Activated T-helper 1 cell treated with anti-CD3 and anti-CD28 coated beads, Interleukin-12 subunit alpha, Interleukin-12 subunit beta, Interleukin-2, Interleukin-4 antibody, amounts not matched to agents 30 ng/mL and 10 ng/mL and 1 ng/mL, durations not matched to agents 14 hours and 24 hours and 36 hours (primary cell): ENCODE measurements at regions not wholly inside any gene's neighbourhood (a gene's known extent, or its start where the extent isn't known, plus 50 kb on each side); places are given as distances from the start of the nearest gene placed in this dataset.
"Not testable (repeated sequence)": the region's sequence is repeated elsewhere in the genome, so short reads cannot be mapped to it uniquely, and the experiment has no call there.

Source experiments
- DNase-seq: peaks from one replicate; pipeline ENCODE4 v3.0.0; 2021; ENCODE audit warnings: low spot score
- H3K27ac Mint-ChIP-seq: one replicate; pipeline ENCODE4 v1.8.0; 2021; ENCODE audit warnings: mild to moderate bottlenecking, mixed read lengths
- H3K27me3 Mint-ChIP-seq: one replicate; pipeline ENCODE4 v1.8.0; 2022; ENCODE audit warnings: mild to moderate bottlenecking, moderate library complexity, mixed read lengths; ENCODE audit not compliant: insufficient read depth
- H3K36me3 Mint-ChIP-seq: one replicate; pipeline ENCODE4 v1.8.0; 2021; ENCODE audit warnings: low read depth, mixed read lengths
- H3K4me1 Mint-ChIP-seq: one replicate; pipeline ENCODE4 v1.8.0; 2021; ENCODE audit warnings: low read depth, mixed read lengths
- H3K4me3 Mint-ChIP-seq: one replicate; pipeline ENCODE4 v1.8.0; 2021; ENCODE audit warnings: mild to moderate bottlenecking, moderate library complexity, mixed read lengths
- H3K9me3 Mint-ChIP-seq: one replicate; pipeline ENCODE4 v1.8.0; 2021; ENCODE audit warnings: mixed read lengths
- intact Hi-C: fragments of 100-400 bp; cut with micrococcal nuclease; formaldehyde crosslinking; loops from one replicate; pipeline ENCODE4 v1.15.1; 2024

GRCh38 chr2:37766106-37766505 lies 94.7 kb upstream of the CDC42EP3 start:
- peaks cover 4% of the 10 kb centered on the region for H3K27me3 Mint-ChIP-seq
- H3K4me3 Mint-ChIP-seq: no peak overlapping the region
- peaks cover 5% of the 10 kb centered on the region for H3K9me3 Mint-ChIP-seq
- no peak for DNase-seq
- no peaks in the 10 kb centered on the region for H3K36me3 Mint-ChIP-seq
- intact Hi-C loops: no loop called here
- H3K27ac Mint-ChIP-seq: no peak overlapping the region
- H3K4me1 Mint-ChIP-seq: no peaks in the 10 kb centered on the region

DNA sequence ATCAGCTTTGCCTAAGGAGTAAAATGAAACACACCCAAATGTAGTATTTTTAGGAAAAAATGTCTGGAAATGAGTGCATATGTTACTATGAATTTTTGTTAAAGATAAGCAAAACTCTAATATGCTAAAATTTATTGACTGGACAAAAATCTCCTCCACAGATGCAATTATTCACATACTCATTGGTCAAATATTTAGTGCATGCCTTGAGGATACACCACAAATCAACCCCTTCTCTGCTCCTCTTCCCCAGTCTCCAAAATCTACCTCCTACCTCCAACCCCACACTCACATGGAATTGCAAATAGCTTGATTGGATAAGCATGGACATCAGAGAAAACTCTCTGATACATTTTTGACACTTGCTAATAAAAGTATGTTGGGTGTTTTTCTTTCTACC lies 95.6 kb upstream of the CDC42EP3 start:
- Mint-ChIP-seq H3K27ac (no peak overlapping the region), H3K4me3 (no peak overlapping the region), H3K9me3 (peaks cover 5% of the 10 kb centered on the region), H3K4me1 (no peaks in the 10 kb centered on the region), H3K36me3 (no peaks in the 10 kb centered on the region), H3K27me3 (peaks cover 2% of the 10 kb centered on the region)
- DNase-seq: no peak
- intact Hi-C loops: no loop called here

DNA sequence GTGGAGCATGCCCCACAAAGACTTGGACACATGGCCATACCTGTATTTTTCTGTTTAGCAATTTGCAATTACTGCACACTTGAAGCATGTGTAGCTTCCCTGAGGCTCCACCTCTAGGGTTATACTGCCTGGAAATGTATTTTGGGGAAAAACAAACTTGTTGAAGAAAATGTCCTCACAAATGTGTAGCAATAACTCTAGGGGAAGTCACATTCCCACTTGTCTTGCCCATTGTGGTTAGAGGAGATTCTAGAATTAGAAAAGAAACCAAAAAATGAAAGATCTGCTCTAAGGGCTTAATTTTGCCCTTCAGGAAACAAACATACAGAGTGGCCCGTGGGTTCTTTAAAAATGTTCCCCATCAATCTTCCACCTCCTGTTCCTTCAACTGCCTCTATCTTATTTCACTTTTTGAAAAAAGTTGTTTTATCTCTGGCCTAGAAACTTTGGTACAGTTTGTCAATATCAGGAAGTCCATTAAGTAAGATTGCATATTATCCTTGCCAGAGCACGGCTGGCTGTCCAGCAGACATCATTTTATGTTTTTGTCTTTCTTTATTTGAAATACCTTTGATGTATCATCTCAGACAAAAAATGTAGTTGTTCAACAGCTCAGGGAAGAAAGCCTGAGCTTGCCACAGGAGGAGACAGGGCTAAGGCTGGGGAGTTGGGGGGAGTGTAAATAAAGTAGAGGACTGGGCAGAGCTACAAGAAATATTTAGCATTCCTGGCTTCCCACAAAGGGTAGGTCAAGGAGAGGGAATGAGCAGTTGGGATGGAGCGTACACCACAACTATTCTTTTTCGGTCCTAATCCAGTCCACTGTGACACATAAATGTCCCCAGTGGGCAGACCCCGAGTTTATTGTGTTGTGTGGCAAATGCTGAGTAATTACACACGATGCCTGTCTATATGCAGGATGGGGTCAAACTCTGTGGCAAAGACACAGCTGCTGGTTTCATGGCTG lies 96.8 kb upstream of the CDC42EP3 start:
- intact Hi-C loops: no loop called here
- H3K27me3 Mint-ChIP-seq: peaks cover 2% of the 10 kb centered on the region
- no peaks in the 10 kb centered on the region for H3K4me1 Mint-ChIP-seq
- no peak overlapping the region for H3K4me3 Mint-ChIP-seq
- H3K9me3 Mint-ChIP-seq: peaks cover 5% of the 10 kb centered on the region
- H3K27ac Mint-ChIP-seq: no peak overlapping the region
- H3K36me3 Mint-ChIP-seq: no peaks in the 10 kb centered on the region
- no peak for DNase-seq

DNA sequence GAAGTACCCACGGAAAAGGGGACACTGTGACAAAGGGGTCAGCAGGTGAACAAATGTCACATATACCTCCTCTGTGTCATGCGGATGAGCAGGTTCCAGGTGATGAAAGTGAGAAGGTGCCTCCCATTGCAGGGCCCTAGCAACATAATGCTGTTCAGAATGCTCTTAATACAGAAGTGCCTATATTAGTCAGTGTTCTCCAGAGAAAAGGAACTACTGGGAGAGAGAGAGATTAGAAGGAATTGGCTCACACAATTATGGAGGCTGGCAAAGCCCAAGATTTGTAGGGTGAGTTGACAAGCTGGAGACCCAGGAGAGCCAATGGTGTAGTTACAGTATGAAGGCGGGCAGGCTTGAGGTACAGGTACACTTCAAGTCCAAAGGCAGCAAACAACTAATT lies 98.1 kb upstream of the CDC42EP3 start:
- no peak for DNase-seq
- intact Hi-C loops: no loop called here
- Mint-ChIP-seq H3K9me3 (peaks cover 5% of the 10 kb centered on the region), H3K4me1 (no peaks in the 10 kb centered on the region), H3K27me3 (peaks cover 2% of the 10 kb centered on the region), H3K4me3 (no peak overlapping the region), H3K27ac (no peak overlapping the region), H3K36me3 (no peaks in the 10 kb centered on the region)

DNA sequence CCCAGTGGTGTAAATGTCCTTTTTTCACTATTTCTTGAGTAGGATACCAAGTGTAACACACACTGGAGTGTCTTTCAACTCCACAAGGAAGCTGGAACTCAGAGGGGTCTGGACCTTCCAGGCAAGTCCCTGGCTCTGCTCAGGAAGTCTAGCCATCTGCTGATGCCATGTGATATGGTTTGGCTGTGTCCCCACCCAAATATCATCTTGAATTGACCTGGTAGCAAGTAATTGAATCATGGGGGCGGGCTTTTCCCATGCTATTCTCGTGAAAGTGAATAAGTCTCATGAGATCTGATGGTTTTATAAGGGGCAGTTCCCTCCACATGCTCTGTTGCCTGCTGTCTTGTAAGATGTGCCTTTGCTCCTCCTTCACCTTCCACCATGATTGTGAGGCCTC lies 99.4 kb upstream of the CDC42EP3 start:
- Mint-ChIP-seq H3K27ac (no peak overlapping the region), H3K4me3 (no peak overlapping the region), H3K4me1 (no peaks in the 10 kb centered on the region), H3K9me3 (peaks cover 5% of the 10 kb centered on the region), H3K27me3 (peaks cover 4% of the 10 kb centered on the region), H3K36me3 (no peaks in the 10 kb centered on the region)
- DNase-seq: no peak
- intact Hi-C loops: no loop called here

DNA sequence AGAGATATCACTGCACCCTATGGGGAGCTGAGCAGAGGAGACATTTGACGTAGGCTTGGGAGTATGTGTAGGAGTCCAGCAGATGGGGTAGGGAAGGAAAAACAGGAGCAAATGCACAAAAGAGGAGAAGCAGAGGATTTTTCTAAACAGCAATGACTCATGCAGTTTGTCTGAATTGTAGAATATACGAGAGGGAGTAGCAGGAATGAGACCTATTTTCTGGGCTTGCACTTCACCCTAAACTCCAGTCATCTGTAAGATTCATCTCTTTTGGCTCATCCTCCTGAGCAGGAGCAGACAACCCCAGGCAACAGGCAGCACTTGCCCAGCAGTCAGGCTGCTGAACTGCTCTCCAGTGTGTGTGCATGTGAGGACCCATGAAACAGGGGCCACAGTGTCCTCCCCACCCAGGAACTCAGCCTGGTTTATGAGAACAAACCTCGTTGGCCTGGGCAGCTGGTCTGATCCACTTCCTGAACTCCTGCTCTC lies 100.2 kb upstream of the CDC42EP3 start:
- Mint-ChIP-seq H3K27ac (no peak overlapping the region), H3K4me3 (no peak overlapping the region), H3K36me3 (no peaks in the 10 kb centered on the region), H3K9me3 (peaks cover 5% of the 10 kb centered on the region), H3K4me1 (no peaks in the 10 kb centered on the region), H3K27me3 (peaks cover 8% of the 10 kb centered on the region)
- intact Hi-C loops: no loop called here
- DNase-seq: no peak

DNA sequence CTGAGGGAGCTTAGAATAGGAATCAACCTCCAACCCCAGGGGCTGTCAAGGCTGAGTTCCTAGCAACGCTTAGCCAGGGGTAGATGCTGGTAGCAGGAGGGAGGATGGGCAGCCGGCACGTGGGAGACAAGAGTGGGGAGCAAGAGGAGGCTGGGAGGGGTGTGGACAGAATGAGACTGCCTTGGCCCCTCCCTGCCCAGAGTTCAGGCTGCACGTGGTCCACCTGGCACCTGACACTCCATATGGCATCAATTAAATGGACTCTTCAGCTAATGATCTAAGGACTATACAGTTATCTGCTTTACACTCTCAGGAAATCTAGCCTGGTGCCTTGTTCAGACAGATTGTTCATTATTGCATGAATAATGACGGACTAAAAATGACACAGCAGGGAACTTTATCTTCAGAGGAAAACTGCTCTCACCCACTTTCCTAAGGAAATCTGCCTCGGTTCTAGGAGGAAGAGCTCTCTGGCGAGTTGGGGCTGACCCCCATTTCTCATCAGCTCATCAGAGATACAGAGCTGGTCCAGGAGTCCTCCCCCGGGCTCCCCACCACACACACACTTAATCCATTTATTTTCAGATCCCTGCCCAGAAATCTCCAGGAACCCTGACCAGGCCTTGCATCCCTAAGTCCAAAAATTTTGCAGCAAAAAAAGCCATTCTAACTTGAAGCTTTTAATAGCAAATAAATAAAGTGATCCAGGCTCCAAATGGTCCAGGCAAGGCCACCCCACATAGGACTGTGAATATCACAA lies 102.1 kb upstream of the CDC42EP3 start:
- Mint-ChIP-seq H3K27ac (no peak overlapping the region), H3K4me1 (no peaks in the 10 kb centered on the region), H3K27me3 (peaks cover 6% of the 10 kb centered on the region), H3K9me3 (peaks cover 5% of the 10 kb centered on the region), H3K36me3 (no peaks in the 10 kb centered on the region), H3K4me3 (no peak overlapping the region)
- no peak for DNase-seq
- intact Hi-C loops: no loop called here

- H3K4me1 Mint-ChIP-seq, H3K9me3 Mint-ChIP-seq, H3K4me3 Mint-ChIP-seq, H3K36me3 Mint-ChIP-seq, H3K27ac Mint-ChIP-seq, DNase-seq, H3K27me3 Mint-ChIP-seq, intact Hi-C loops: not testable (repeated sequence)
Measured at GRCh38 chr2:37774171-37774944, 102.9 kb upstream of the CDC42EP3 start.

GRCh38 chr2:37774976-37775907 lies 103.8 kb upstream of the CDC42EP3 start:
- H3K36me3 Mint-ChIP-seq: no peaks in the 10 kb centered on the region
- no peaks in the 10 kb centered on the region for H3K4me1 Mint-ChIP-seq
- no peak for DNase-seq
- intact Hi-C loops: no loop called here
- H3K27ac Mint-ChIP-seq: no peak overlapping the region
- H3K9me3 Mint-ChIP-seq: no peaks in the 10 kb centered on the region
- no peak overlapping the region for H3K4me3 Mint-ChIP-seq
- peaks cover 6% of the 10 kb centered on the region for H3K27me3 Mint-ChIP-seq

DNA sequence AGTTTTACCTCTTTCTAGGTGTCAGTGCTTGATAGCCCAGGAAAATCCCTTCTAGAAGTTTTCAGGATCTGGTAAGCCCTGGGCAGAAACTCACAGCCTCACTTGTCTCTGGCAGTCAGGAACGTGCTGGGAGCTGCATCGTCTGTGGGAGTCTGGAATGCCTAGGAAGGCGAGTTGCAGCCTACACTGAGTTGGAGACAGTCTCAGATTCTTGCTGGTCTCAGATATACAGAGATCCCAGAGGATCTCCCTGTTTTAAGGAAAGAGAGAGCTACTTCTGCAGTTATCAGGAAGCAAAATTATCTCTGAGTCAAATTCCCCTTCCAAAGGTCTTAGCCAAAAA lies 104.4 kb upstream of the CDC42EP3 start:
- no peaks in the 10 kb centered on the region for H3K36me3 Mint-ChIP-seq
- H3K4me1 Mint-ChIP-seq: no peaks in the 10 kb centered on the region
- H3K27ac Mint-ChIP-seq: no peak overlapping the region
- H3K27me3 Mint-ChIP-seq: peaks cover 6% of the 10 kb centered on the region
- no peaks in the 10 kb centered on the region for H3K9me3 Mint-ChIP-seq
- no peak for DNase-seq
- intact Hi-C loops: no loop called here
- H3K4me3 Mint-ChIP-seq: no peak overlapping the region

DNA sequence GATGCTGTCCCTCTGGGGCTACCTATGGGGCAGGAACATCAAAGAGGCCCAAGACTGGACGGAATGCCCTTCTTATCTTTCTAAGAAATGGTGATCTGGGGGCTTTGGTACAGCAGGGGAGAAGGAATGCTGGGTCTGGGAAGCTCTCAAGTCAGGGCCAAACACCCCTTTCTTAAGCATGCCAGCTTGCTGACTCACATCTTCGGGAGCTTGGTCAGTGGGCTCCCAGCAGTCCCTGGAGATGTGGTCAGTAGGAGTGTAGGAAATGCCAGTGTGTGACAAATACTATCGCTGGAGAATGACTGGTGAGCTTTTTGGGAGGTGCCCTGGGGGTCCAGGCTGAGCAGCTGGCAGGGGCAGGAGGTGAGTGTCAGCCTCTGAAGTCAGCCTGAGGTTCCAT lies 105.0 kb upstream of the CDC42EP3 start:
- no peaks in the 10 kb centered on the region for H3K9me3 Mint-ChIP-seq
- no peak overlapping the region for H3K4me3 Mint-ChIP-seq
- peaks cover 6% of the 10 kb centered on the region for H3K27me3 Mint-ChIP-seq
- H3K36me3 Mint-ChIP-seq: no peaks in the 10 kb centered on the region
- no peak overlapping the region for H3K27ac Mint-ChIP-seq
- intact Hi-C loops: no loop called here
- DNase-seq: no peak
- no peaks in the 10 kb centered on the region for H3K4me1 Mint-ChIP-seq

DNA sequence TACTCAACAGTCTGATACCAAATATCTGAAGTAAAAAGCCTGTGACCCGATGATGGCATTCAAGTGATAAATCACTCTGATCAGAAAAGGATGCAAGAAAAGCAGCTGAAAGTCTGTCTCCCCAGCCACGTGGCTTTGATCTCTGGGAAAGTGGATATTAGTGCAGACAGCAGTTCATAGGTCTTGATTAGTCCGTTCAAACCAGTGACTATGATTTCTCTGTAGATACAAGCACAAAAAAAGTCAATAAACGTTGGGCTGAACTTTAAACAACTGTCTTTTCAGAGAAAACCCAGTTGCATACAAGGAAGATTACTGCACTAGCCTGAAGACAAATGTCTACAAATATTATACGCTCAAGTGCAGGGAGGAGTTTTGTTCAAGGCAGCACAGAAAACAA lies 107.7 kb upstream of the CDC42EP3 start:
- no peaks in the 10 kb centered on the region for H3K4me1 Mint-ChIP-seq
- H3K9me3 Mint-ChIP-seq: no peaks in the 10 kb centered on the region
- no peak for DNase-seq
- H3K27me3 Mint-ChIP-seq: peaks cover 6% of the 10 kb centered on the region
- intact Hi-C loops: no loop called here
- H3K36me3 Mint-ChIP-seq: no peaks in the 10 kb centered on the region
- no peak overlapping the region for H3K27ac Mint-ChIP-seq
- H3K4me3 Mint-ChIP-seq: no peak overlapping the region
